HL-60 (cell line): ENCODE measurements at regions not wholly inside any gene's neighbourhood (a gene's known extent, or its start where the extent isn't known, plus 50 kb on each side); places are given as distances from the start of the nearest gene placed in this dataset.

ENCODE experiments used
- CTCF ChIP-seq: IDR thresholded peaks from one replicate; pipeline ENCODE4 v1.5.1; 2011; ENCODE audit warnings: low read length, control low read depth, inconsistent platforms; ENCODE audit not compliant: insufficient read depth
- POLR2AphosphoS5 ChIP-seq: IDR thresholded peaks from 2 replicates; pipeline ENCODE4 v1.6.1; 2012; ENCODE audit warnings: low read depth

- TF ChIP-seq CTCF (no peak), POLR2AphosphoS5 (no peak)
Observed at GRCh38 chrX:4675686-4676300, 962.3 kb upstream of the PRKX start.
